ENCODE measurements at regions not wholly inside any gene's neighbourhood (a gene's known extent, or its start where the extent isn't known, plus 50 kb on each side); places are given as distances from the start of the nearest gene placed in this dataset.
"Not testable (repeated sequence)": the region's sequence is repeated elsewhere in the genome, so short reads cannot be mapped to it uniquely, and the experiment has no call there.

DNA sequence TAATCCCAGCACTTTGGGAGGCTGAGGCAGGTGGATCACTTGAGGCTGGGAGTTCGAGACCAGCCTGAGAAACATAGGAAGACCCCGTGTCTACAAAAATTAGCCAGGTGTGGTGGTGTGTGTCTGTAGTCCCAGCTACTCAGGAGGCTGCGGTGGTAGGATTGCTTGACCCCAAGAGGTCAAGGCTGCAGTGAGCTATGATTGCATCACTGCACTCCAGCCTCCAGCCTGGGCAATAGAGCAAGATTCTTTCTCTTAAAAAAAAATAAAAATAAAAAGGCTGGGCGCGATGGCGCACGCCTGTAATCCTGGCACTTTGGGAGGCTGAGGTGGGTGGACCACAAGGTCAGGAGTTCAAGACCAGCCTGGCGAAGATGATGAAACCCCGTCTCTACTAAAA, 119.4 kb downstream of the NPTX2 start:
- H3K9me3 Mint-ChIP-seq; DNase-seq (ENCODE audit: low spot score); H3K36me3 Mint-ChIP-seq (ENCODE audit: low read depth): not testable (repeated sequence)

DNA sequence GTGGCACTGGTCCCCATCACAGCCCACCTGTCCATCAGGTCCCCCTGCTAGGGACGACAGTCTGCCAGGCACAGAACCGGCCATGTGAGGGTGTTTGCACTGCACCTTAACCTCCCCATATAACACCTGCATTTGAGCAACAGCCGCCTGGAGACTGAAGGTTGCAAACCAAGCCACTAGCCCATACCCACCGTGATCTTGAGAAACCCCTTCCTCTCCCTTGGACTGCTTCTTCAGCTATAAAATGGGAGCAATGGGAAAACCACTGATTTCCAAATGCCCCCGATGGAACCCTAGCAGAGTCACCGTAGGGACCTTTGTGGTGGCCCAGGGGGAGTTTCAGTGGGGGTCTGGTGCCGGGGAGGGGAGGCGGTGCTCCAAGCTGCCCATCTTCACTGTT, 120.1 kb downstream of the NPTX2 start:
- H3K27me3 Mint-ChIP-seq (ENCODE audit: low read depth): no peaks in the 10 kb centered on the region
- H3K36me3 Mint-ChIP-seq (ENCODE audit: low read depth): no peaks in the 10 kb centered on the region
- no peaks in the 10 kb centered on the region for H3K9me3 Mint-ChIP-seq
- no peaks in the 10 kb centered on the region for H3K4me1 Mint-ChIP-seq (ENCODE audit: low read depth)
- no peak overlapping the region for H3K27ac Mint-ChIP-seq
- no peak for DNase-seq (ENCODE audit: low spot score)
- no peak overlapping the region for H3K4me3 Mint-ChIP-seq

More for the DNA sequence above, 119.4 kb downstream of the NPTX2 start:
- not testable (repeated sequence) for H3K4me3 Mint-ChIP-seq; H3K4me1 Mint-ChIP-seq (ENCODE audit: low read depth); H3K27ac Mint-ChIP-seq; H3K27me3 Mint-ChIP-seq (ENCODE audit: low read depth)

DNA sequence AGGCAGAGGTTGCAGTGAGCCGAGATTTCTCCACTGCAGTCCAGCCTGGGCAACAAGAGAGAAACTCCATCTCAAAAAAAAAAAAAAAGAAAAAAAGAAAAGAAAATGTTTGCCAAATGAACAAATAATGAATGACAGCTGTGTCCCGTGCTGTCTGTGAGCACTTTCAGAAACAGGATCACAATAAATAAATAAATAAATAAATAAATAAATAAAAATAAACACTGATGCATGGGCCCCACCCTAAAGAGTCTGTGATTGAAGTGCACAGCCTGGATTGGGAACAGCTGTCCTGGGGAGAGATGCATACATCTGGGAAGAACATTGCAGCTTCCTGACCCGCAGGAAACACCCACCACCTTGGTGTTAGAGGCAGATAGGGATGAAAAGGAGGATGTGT, 123.6 kb downstream of the NPTX2 start:
- no peaks in the 10 kb centered on the region for H3K4me1 Mint-ChIP-seq (ENCODE audit: low read depth)
- H3K27ac Mint-ChIP-seq: no peak overlapping the region
- no peaks in the 10 kb centered on the region for H3K9me3 Mint-ChIP-seq
- H3K4me3 Mint-ChIP-seq: no peak overlapping the region
- no peak for DNase-seq (ENCODE audit: low spot score)
- no peaks in the 10 kb centered on the region for H3K27me3 Mint-ChIP-seq (ENCODE audit: low read depth)
- H3K36me3 Mint-ChIP-seq (ENCODE audit: low read depth): no peaks in the 10 kb centered on the region

DNA sequence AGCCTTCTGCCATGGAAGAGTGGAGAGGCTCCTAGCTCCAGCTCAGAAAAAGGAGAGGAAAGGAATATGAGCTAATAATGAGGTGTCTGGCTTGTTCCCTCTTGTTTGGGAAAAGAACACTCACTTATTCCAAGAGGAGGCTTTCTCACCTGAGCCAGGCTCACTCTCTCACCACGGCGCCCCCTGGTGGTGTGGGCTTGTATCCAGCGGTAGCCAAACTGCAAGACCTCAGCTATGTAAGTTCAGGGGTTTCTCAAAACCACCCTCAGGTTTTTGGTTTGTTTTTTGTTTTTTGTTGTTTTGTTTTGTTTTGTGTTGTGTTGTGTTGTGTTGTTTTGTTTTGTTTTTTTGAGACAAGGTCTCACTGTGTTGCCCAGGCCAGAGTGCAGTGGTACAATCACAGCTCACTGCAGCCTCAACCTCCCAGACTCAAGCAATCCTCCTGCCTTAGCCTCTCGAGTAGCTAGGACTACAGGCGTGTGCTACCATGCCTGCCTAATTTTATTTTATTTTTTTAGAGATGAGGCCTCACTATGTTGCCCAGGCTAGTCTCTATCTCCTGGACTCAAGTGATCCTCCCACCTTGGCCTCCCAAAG, 124.0 kb downstream of the TMEM130 start:
- Mint-ChIP-seq H3K4me1 (ENCODE audit: low read depth) (no peaks in the 10 kb centered on the region), H3K36me3 (ENCODE audit: low read depth) (no peaks in the 10 kb centered on the region), H3K9me3 (no peaks in the 10 kb centered on the region), H3K4me3 (no peak overlapping the region), H3K27me3 (ENCODE audit: low read depth) (no peaks in the 10 kb centered on the region), H3K27ac (no peak overlapping the region)
- peak; percentile 42 for DNase-seq (ENCODE audit: low spot score)

DNA sequence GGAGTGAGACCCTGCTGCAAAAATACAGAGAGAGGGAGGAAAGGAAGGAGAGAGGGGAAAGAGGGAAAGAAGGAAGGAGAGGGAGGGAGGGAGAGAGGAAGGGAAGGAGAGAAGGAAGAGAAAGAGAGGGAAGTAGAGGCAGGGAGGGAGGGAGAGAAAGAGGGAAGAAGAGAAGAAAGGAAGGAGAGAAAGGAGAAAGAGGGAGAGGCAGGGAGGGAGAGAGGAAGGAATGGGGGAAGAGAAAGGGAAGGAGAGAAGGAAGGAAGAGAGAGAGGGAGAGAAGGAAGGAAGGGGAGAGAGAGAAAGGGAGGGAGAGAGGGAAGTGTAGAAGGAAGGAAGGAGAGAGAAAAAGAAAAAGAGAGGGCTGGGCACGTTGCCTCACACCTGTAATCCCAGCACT, 121.7 kb downstream of the TMEM130 start:
- no peaks in the 10 kb centered on the region for H3K9me3 Mint-ChIP-seq
- no peaks in the 10 kb centered on the region for H3K4me1 Mint-ChIP-seq (ENCODE audit: low read depth)
- no peak overlapping the region for H3K27ac Mint-ChIP-seq
- H3K27me3 Mint-ChIP-seq (ENCODE audit: low read depth): no peaks in the 10 kb centered on the region
- no peak overlapping the region for H3K4me3 Mint-ChIP-seq
- DNase-seq (ENCODE audit: low spot score): no peak
- H3K36me3 Mint-ChIP-seq (ENCODE audit: low read depth): no peaks in the 10 kb centered on the region

DNA sequence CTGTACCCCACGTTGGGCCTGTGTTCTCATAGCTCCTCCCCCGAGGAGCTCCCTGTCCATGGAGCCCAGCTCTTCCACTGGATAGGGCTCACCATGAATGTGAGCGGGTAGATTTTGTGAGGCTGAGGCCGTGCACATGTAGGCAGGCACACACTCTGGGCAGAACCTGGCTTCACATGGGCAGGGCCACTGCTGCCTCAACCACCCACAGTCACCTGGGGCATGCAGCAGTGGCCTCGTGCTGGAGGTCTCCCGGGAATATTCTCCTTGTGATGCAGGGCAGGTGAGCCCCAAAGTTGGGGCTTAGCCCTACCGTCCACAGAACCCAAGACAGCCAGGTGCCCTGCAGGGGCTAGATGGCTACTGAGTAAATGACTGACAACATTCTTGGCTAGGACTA, 116.6 kb downstream of the TMEM130 start:
- Mint-ChIP-seq H3K9me3 (no peaks in the 10 kb centered on the region), H3K27ac (no peak overlapping the region), H3K4me1 (ENCODE audit: low read depth) (no peaks in the 10 kb centered on the region), H3K36me3 (ENCODE audit: low read depth) (no peaks in the 10 kb centered on the region), H3K27me3 (ENCODE audit: low read depth) (no peaks in the 10 kb centered on the region), H3K4me3 (no peak overlapping the region)
- DNase-seq (ENCODE audit: low spot score): no peak

DNA sequence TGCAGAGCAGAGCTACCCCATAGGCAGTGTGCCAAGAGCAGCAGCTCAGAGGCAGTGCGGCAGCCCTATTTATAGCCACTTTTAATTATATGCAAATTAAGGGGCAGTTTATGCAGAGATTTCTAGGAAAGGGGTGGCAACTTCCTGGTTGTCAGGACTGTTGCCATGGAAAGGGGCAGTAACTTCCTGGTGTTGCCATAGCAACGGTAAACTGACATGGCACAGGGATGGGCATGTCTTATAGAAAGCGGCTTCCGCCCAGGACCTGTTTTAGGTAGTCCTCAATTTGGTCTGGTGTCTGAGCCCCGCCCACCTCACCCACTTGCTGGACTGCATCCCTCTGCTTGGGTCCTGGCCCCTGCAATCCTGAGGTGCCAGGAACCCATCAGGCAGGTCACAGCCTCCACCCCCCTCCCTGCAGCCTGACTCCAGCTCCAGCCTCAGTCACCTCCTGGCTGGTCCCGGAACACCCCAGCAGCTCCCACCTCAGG, 115.8 kb downstream of the TMEM130 start:
- Mint-ChIP-seq H3K27ac (no peak overlapping the region), H3K27me3 (ENCODE audit: low read depth) (no peaks in the 10 kb centered on the region), H3K9me3 (no peaks in the 10 kb centered on the region), H3K4me3 (no peak overlapping the region), H3K36me3 (ENCODE audit: low read depth) (no peaks in the 10 kb centered on the region), H3K4me1 (ENCODE audit: low read depth) (no peaks in the 10 kb centered on the region)
- no peak for DNase-seq (ENCODE audit: low spot score)

DNA sequence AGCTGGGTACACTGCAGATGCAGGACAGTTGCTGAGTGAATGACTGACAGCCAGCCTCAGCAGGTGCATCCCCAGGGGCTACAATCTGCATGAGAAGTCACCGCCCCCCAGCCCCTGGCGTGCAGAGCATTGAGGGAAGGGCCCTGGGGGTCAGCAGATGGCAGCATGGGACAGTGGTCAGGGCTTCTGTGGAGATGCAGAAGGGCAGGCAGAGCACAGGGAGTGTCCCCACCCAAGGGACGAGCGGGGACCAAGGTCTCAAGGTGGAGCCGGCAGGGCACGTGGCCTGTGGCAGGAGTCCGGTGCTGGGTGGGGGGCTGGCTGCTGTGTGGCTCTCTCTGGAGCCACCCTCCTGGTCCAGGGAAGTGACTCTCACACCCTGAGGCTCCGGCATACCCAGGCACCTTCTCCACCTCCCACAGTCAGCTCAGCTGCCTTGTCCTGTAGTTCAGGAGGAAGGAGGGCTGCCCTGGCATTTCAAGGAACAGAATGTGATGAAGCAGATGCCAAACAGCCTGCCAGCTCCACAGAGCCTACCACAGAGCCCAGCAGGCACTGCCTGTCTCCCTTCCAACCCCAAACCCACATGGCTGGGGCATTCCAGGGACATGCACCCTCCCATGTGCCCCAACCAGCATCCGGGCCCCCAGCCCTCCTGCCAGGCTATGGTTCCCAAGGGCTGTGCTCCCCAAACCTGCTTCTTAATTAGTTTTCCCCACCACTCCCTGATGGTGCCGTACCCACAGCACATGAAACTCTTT, 114.5 kb downstream of the TMEM130 start:
- DNase-seq (ENCODE audit: low spot score): no peak
- H3K4me1 Mint-ChIP-seq (ENCODE audit: low read depth): no peaks in the 10 kb centered on the region
- H3K9me3 Mint-ChIP-seq: no peaks in the 10 kb centered on the region
- no peak overlapping the region for H3K4me3 Mint-ChIP-seq
- no peaks in the 10 kb centered on the region for H3K36me3 Mint-ChIP-seq (ENCODE audit: low read depth)
- no peaks in the 10 kb centered on the region for H3K27me3 Mint-ChIP-seq (ENCODE audit: low read depth)
- H3K27ac Mint-ChIP-seq: no peak overlapping the region

DNA sequence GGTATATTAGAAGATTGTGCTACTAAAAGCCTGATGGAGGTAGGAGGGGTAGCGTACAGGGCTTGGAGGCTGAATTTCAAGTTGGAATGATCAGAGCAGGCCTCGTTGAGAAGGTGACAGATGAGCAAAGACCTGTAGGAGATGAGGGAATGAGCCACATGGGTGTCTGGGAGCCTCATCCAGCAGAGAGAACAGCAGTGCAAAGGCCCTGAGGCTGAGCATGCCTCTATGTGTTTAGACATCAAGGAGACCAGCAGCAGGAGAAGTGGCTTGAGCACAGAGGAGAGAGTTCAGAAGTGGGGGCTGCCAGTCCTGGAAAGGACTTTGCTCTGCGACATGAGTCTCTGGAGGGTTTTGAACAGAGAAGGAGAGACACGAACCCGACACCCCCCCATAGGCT, 111.7 kb downstream of the TMEM130 start:
- Mint-ChIP-seq H3K4me1 (ENCODE audit: low read depth) (no peaks in the 10 kb centered on the region), H3K27ac (no peak overlapping the region), H3K27me3 (ENCODE audit: low read depth) (no peaks in the 10 kb centered on the region), H3K4me3 (no peak overlapping the region), H3K36me3 (ENCODE audit: low read depth) (no peaks in the 10 kb centered on the region), H3K9me3 (no peaks in the 10 kb centered on the region)
- no peak for DNase-seq (ENCODE audit: low spot score)

DNA sequence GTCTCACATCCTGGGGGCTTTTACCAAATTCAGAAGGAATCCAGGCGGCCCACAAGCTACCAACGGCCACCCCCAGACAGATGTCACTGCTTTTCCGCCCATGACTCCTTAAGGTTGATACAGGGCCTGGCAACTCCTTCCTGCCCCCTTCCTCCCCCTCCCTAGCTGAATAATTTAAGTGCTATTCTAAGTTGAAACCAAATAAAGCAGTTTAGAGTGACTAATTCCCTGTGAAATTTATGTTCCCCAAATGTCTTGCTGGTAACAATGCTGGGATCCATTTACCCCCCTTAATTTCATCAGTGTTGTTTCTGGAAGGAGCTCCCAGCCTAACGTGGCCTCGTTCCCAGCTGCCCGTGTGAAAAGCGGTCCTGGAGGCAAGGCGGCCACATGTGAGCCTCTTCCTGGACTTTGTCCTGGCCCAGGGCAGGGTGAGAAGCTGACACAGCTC, 109.6 kb downstream of the TMEM130 start:
- DNase-seq (ENCODE audit: low spot score): no peak
- Mint-ChIP-seq H3K4me3 (no peak overlapping the region), H3K4me1 (ENCODE audit: low read depth) (no peaks in the 10 kb centered on the region), H3K9me3 (no peaks in the 10 kb centered on the region), H3K27me3 (ENCODE audit: low read depth) (no peaks in the 10 kb centered on the region), H3K36me3 (ENCODE audit: low read depth) (no peaks in the 10 kb centered on the region), H3K27ac (no peak overlapping the region)

DNA sequence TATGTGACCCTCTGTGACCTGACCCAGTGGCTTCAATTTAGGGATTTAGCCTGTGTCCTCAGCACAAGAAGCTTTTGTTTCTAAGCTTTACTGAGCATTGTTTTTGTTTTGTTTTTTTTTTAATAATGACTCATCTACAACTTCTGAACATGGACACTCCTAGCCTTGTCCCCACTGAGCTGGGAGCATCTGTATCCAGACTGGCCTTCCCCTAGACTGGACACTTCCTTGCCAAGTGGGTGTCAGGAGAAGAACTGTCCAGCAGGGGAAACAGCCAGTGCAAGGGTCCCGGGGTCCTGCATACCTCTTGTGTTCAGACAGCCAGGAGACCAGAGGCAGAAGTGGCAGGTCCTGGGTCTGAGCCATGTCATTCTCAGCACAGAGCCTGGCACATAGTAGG, 108.6 kb downstream of the TMEM130 start:
- Mint-ChIP-seq H3K9me3 (no peaks in the 10 kb centered on the region), H3K36me3 (ENCODE audit: low read depth) (no peaks in the 10 kb centered on the region), H3K4me3 (no peak overlapping the region), H3K4me1 (ENCODE audit: low read depth) (no peaks in the 10 kb centered on the region), H3K27ac (no peak overlapping the region), H3K27me3 (ENCODE audit: low read depth) (no peaks in the 10 kb centered on the region)
- no peak for DNase-seq (ENCODE audit: low spot score)

DNA sequence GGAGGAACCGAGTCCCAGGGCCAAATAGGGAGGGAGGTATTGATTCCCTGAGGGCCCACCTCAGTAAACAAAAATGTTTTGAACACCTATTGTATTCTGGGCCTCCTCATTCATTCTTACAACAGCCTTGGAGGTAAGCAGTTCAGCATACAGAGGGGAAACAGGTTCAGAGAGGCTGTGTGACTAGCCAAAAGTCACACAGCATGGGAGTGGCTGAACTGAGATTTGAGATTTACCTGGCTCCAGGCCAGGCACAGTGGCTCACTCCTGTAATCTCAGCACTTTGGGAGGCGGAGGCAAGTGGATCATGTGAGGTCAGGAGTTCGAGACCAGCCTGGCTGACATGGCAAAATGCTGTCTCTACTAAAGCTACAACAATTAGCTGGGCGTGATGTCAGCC, 107.2 kb downstream of the TMEM130 start:
- Mint-ChIP-seq H3K9me3 (no peaks in the 10 kb centered on the region), H3K27me3 (ENCODE audit: low read depth) (no peaks in the 10 kb centered on the region), H3K4me1 (ENCODE audit: low read depth) (no peaks in the 10 kb centered on the region), H3K36me3 (ENCODE audit: low read depth) (no peaks in the 10 kb centered on the region), H3K27ac (no peak overlapping the region), H3K4me3 (no peak overlapping the region)
- no peak for DNase-seq (ENCODE audit: low spot score)

DNA sequence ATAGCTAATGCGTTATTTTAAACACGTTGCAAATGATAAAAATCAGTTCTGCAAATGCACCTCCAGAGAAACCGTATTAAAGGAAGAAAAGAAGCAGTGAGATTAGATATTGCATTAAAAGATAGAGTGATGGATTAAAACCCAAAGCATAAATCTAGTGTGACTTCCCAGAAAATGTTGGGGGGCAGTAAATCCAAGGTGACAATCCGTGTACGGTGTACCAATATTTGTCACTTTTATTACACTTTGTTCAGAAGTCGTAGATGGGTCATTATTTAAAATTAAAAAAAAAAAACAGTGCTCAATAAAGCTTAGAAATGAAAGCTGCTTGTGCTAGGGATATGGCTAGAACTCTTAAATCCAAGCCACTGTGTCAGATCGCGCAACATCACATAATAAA, 106.4 kb downstream of the TMEM130 start:
- Mint-ChIP-seq H3K9me3 (no peaks in the 10 kb centered on the region), H3K4me3 (no peak overlapping the region), H3K36me3 (ENCODE audit: low read depth) (no peaks in the 10 kb centered on the region), H3K27me3 (ENCODE audit: low read depth) (no peaks in the 10 kb centered on the region), H3K27ac (no peak overlapping the region), H3K4me1 (ENCODE audit: low read depth) (no peaks in the 10 kb centered on the region)
- DNase-seq (ENCODE audit: low spot score): no peak

DNA sequence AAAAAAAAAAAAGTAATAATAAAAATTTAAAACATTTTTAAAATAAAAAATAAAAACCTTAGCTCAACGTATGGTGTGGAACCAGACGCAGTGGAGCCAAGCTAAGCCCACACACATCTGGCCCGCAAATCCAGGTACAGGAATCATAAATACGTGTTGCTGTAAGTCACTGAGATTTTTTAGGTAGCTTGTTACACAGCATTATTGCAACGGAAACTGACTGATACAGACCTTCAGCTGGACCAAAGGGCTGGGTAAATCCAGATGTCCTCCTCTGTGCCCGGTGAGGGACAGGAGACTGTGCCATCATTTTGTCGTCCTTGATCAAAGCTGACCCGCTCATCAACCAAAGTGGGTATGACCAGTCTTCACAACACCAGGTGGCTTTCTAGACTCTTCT, 104.9 kb downstream of the TMEM130 start:
- Mint-ChIP-seq H3K9me3 (no peaks in the 10 kb centered on the region), H3K36me3 (ENCODE audit: low read depth) (no peaks in the 10 kb centered on the region), H3K4me3 (no peak overlapping the region), H3K27ac (no peak overlapping the region), H3K27me3 (ENCODE audit: low read depth) (no peaks in the 10 kb centered on the region), H3K4me1 (ENCODE audit: low read depth) (no peaks in the 10 kb centered on the region)
- no peak for DNase-seq (ENCODE audit: low spot score)

DNA sequence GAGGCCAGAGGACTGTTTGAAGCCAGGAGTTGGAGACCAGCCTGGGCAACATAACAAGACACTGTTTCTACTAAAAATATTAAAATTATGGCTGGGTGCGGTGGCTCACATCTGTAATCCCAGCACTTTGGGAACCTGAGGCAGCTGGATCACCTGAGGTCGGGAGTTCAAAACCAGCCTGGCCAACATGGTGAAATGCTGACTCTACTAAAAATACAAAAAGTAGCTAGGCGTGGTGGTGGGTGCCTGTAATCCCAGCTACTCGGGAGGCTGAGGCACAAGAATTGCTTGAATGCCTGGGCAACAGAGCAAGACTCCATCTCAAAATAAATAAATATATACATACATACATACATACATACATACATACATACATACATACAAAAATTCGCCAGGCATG, 99.7 kb downstream of the TMEM130 start:
- not testable (repeated sequence) for H3K27me3 Mint-ChIP-seq (ENCODE audit: low read depth); H3K4me1 Mint-ChIP-seq (ENCODE audit: low read depth); DNase-seq (ENCODE audit: low spot score); H3K36me3 Mint-ChIP-seq (ENCODE audit: low read depth); H3K9me3 Mint-ChIP-seq; H3K27ac Mint-ChIP-seq; H3K4me3 Mint-ChIP-seq
